H9 (cell line): ENCODE measurements at regions not wholly inside any gene's neighbourhood (a gene's known extent, or its start where the extent isn't known, plus 50 kb on each side); places are given as distances from the start of the nearest gene placed in this dataset.

Experiments used
- DNase-seq: peaks from one replicate; pipeline ENCODE4 v3.0.0-alpha.2; 2017
- H2AFZ ChIP-seq: one replicate; pipeline ENCODE4 v1.6.1; 2013; ENCODE audit warnings: mild to moderate bottlenecking, low read length, control low read depth, moderate library complexity
- H2AK5ac ChIP-seq: 2 replicates; pipeline ENCODE4 v1.6.1; 2013; ENCODE audit warnings: low read length, control low read depth, mixed read lengths; ENCODE audit not compliant: insufficient read length
- H2BK120ac ChIP-seq: one replicate; pipeline ENCODE4 v1.6.1; 2013; ENCODE audit warnings: low read depth, mild to moderate bottlenecking, low read length, control low read depth, inconsistent platforms; ENCODE audit not compliant: poor library complexity, severe bottlenecking
- H2BK12ac ChIP-seq: 2 replicates; pipeline ENCODE4 v1.6.1; 2013; ENCODE audit warnings: low read length, control low read depth, mixed read lengths, low read depth; ENCODE audit not compliant: insufficient read length
- H2BK15ac ChIP-seq: 2 replicates; pipeline ENCODE4 v1.6.1; 2013; ENCODE audit warnings: low read depth, low read length, control low read depth
- H2BK20ac ChIP-seq: one replicate; pipeline ENCODE4 v1.6.1; 2013; ENCODE audit warnings: low read depth, mild to moderate bottlenecking, low read length, control low read depth, inconsistent platforms; ENCODE audit not compliant: poor library complexity, severe bottlenecking
- H2BK5ac ChIP-seq: 2 replicates; pipeline ENCODE4 v1.6.1; 2013; ENCODE audit warnings: low read length, control low read depth, mixed read lengths; ENCODE audit not compliant: insufficient read length
- H3K14ac ChIP-seq: 2 replicates; pipeline ENCODE4 v1.6.1; 2013; ENCODE audit warnings: low read length, control low read depth; ENCODE audit not compliant: insufficient read depth
- H3K18ac ChIP-seq: 2 replicates; pipeline ENCODE4 v1.6.1; 2013; ENCODE audit warnings: low read depth, mild to moderate bottlenecking, mixed read lengths, low read length, control low read depth; ENCODE audit not compliant: insufficient read length
- H3K23ac ChIP-seq: 2 replicates; pipeline ENCODE4 v1.6.1; 2013; ENCODE audit warnings: low read length, control low read depth, mixed read lengths, low read depth; ENCODE audit not compliant: insufficient read length
- H3K23me2 ChIP-seq: 2 replicates; pipeline ENCODE4 v1.6.1; 2013; ENCODE audit warnings: low read depth, mild to moderate bottlenecking, mixed read lengths, low read length, control low read depth; ENCODE audit not compliant: insufficient read length, poor library complexity, severe bottlenecking
- H3K27ac ChIP-seq: 2 replicates; pipeline ENCODE4 v1.5.1; 2013; ENCODE audit warnings: low read length, control low read depth, mixed read lengths, low read depth; ENCODE audit not compliant: insufficient read length
- H3K27me3 ChIP-seq: 2 replicates; pipeline ENCODE4 v1.6.1; 2013; ENCODE audit warnings: low read length, control low read depth, inconsistent platforms; ENCODE audit not compliant: insufficient read depth
- H3K4ac ChIP-seq: 2 replicates; pipeline ENCODE4 v1.6.1; 2013; ENCODE audit warnings: low read depth, mild to moderate bottlenecking, control low read depth, inconsistent platforms, low read length, moderate library complexity
- H3K4me1 ChIP-seq: 2 replicates; pipeline ENCODE4 v1.6.1; 2013; ENCODE audit warnings: low read length, control low read depth, inconsistent platforms; ENCODE audit not compliant: insufficient read depth
- H3K4me2 ChIP-seq: 2 replicates; pipeline ENCODE4 v1.6.1; 2013; ENCODE audit warnings: low read length, control low read depth, mixed read lengths; ENCODE audit not compliant: insufficient read length, insufficient read depth
- H3K56ac ChIP-seq: 2 replicates; pipeline ENCODE4 v1.6.1; 2013; ENCODE audit warnings: low read depth, mild to moderate bottlenecking, mixed read lengths, low read length, control low read depth; ENCODE audit not compliant: insufficient read length
- H3K79me1 ChIP-seq: 2 replicates; pipeline ENCODE4 v1.6.1; 2013; ENCODE audit warnings: low read depth, mild to moderate bottlenecking, moderate library complexity, low read length, control low read depth, inconsistent platforms; ENCODE audit not compliant: insufficient read depth, poor library complexity, severe bottlenecking
- H3K79me2 ChIP-seq: 2 replicates; pipeline ENCODE4 v1.6.1; 2013; ENCODE audit warnings: low read length, control low read depth, inconsistent platforms; ENCODE audit not compliant: insufficient read depth
- H3K9ac ChIP-seq: 2 replicates; pipeline ENCODE4 v1.6.1; 2013; ENCODE audit warnings: low read length, control low read depth, mixed read lengths; ENCODE audit not compliant: insufficient read length; ENCODE audit errors: extremely low read depth
- H3K9me3 ChIP-seq: one replicate; pipeline ENCODE4 v1.6.1; 2013; ENCODE audit warnings: low read depth, low read length, inconsistent platforms; ENCODE audit not compliant: control insufficient read depth
- H3T11ph ChIP-seq: one replicate; pipeline ENCODE4 v1.6.1; 2013; ENCODE audit warnings: mild to moderate bottlenecking, low read length, control low read depth, inconsistent platforms
- H4K20me1 ChIP-seq: one replicate; pipeline ENCODE4 v1.6.1; 2013; ENCODE audit not compliant: control insufficient read depth, insufficient read length, insufficient read depth
- H4K5ac ChIP-seq: 2 replicates; pipeline ENCODE4 v1.6.1; 2013; ENCODE audit warnings: low read depth, mild to moderate bottlenecking, mixed read lengths, low read length, control low read depth; ENCODE audit not compliant: insufficient read length
- H4K8ac ChIP-seq: replicated peaks from 2 replicates; pipeline ENCODE4 v1.6.1; 2013; ENCODE audit warnings: low read length, control low read depth, mixed read lengths, low read depth; ENCODE audit not compliant: insufficient read length
- H4K91ac ChIP-seq: 2 replicates; pipeline ENCODE4 v1.6.1; 2013; ENCODE audit warnings: low read depth, mild to moderate bottlenecking, moderate library complexity, mixed read lengths, low read length, control low read depth; ENCODE audit not compliant: insufficient read length
- H3K27ac Mint-ChIP-seq, 3 experiments: 2 replicates in 2 of 3; 3 replicates in 1 of 3; pipeline ENCODE4 v1.8.0; 2020 to 2021; ENCODE audit warnings: mixed read lengths in 3 of 3, mild to moderate bottlenecking in 1 of 3, moderate library complexity in 1 of 3
- H3K27me3 Mint-ChIP-seq: 2 replicates; pipeline ENCODE4 v1.8.0; 2021; ENCODE audit warnings: low read depth, mild to moderate bottlenecking, moderate library complexity, mixed read lengths
- H3K36me3 Mint-ChIP-seq, 3 experiments: 2 replicates in 2 of 3; 3 replicates in 1 of 3; pipeline ENCODE4 v1.8.0; 2020 to 2021; ENCODE audit warnings: low read depth in 3 of 3, mixed read lengths in 3 of 3; ENCODE audit not compliant: insufficient read depth in 1 of 3
- H3K4me1 Mint-ChIP-seq, 2 experiments: 2 replicates each; pipeline ENCODE4 v1.8.0; 2020; ENCODE audit warnings: mixed read lengths in 2 of 2
- H3K4me3 Mint-ChIP-seq, 2 experiments: 2 replicates in 1 of 2; 3 replicates in 1 of 2; pipeline ENCODE4 v1.8.0; 2020 to 2021; ENCODE audit warnings: mild to moderate bottlenecking in 2 of 2, mixed read lengths in 2 of 2, moderate library complexity in 1 of 2
- H3K9me3 Mint-ChIP-seq, 2 experiments: 2 replicates in 1 of 2; 3 replicates in 1 of 2; pipeline ENCODE4 v1.8.0; 2020; ENCODE audit warnings: mild to moderate bottlenecking in 2 of 2, mixed read lengths in 2 of 2, moderate library complexity in 1 of 2
- WGBS: extraction: QIAGEN DNeasy Blood & Tissue Kit; methylation state at CpG from one replicate; pipeline ENCODE4 v1.1.7; 2013; ENCODE audit warnings: missing lambda C conversion rate, low lambda C conversion rate, mixed read lengths; ENCODE audit not compliant: insufficient read length; ENCODE audit errors: extremely low coverage; 5-methylcytosine and 5-hydroxymethylcytosine counted together
- TF ChIP-seq, protein P1 (sequence below): fragments of 200-600 bp; sonication (generic); conservative IDR thresholded peaks from 3 replicates; pipeline ENCODE4 v1.8.0; 2021; ENCODE audit warnings: antibody characterized with exemption, mild to moderate bottlenecking

DNA sequence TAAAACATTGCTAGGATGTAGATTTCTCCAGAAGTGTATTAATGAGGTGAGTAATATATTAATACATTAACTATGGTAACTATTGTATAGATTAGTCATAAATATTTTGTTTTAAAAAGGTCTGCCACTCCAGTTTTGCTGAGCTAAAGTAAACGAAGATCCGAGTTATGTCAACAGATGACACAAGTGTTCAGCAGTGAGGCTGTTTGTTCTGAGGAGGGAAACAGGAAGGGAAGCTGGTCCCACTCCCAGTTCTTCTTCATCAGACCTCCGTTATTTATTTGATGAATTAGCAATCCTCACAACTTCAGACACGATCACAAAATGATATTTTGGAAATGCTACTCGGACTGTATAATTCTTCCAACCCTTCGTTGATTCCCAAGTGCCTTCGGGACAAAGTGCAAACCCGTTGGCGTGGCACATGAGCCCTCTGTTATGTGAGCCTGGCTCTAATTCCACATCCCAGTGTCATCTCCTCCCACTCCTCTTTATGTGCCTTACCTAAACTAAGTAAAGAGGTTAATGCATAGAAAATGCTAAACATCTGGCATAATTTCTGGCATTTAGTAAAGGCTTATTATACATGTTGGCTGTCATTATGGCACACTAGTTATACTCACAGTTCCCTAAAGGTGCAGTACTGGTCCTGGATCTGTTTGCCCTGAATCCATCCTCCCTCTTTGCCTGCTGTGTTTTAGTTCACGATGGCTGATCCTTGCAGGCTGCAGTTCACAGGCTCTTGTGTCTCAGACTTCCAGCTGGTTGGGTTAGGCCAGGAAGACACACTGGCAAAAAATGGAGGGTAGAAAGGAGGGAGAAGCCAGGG lies 190.6 kb upstream of the LNX1 start:
- Histone ChIP-seq H2BK20ac (no peak overlapping the region), H4K8ac (no peak overlapping the region), H3K27ac (no peak overlapping the region), H3K4me1 (no peaks in the 10 kb centered on the region), H3K18ac (no peak overlapping the region), H4K20me1 (no peaks in the 10 kb centered on the region), H3K9ac (no peak overlapping the region), H2BK15ac (no peak overlapping the region), H4K91ac (no peak overlapping the region), H3K79me1 (no peaks in the 10 kb centered on the region), H3K9me3 (no peaks in the 10 kb centered on the region), H2BK5ac (no peak overlapping the region), H2BK12ac (no peak overlapping the region), H3K4me2 (no peak overlapping the region), H4K5ac (no peak overlapping the region), H3K14ac (no peak overlapping the region), H3K23me2 (no peaks in the 10 kb centered on the region), H3K79me2 (no peaks in the 10 kb centered on the region), H2BK120ac (no peak overlapping the region), H3K27me3 (no peaks in the 10 kb centered on the region), H3K4ac (no peak overlapping the region), H2AFZ (no peak overlapping the region), H3T11ph (no peak overlapping the region), H3K56ac (no peak overlapping the region), H2AK5ac (no peak overlapping the region), H3K23ac (no peak overlapping the region)
- Mint-ChIP-seq H3K27ac (no peak overlapping the region), H3K27me3 (peaks cover 7% of the 10 kb centered on the region), H3K36me3 (no peaks in the 10 kb centered on the region), H3K9me3 (no peaks in the 10 kb centered on the region; a peak in 1 of 5 replicates), H3K4me1 (no peaks in the 10 kb centered on the region), H3K4me3 (no peak overlapping the region)
- TF ChIP-seq, protein P1, sequence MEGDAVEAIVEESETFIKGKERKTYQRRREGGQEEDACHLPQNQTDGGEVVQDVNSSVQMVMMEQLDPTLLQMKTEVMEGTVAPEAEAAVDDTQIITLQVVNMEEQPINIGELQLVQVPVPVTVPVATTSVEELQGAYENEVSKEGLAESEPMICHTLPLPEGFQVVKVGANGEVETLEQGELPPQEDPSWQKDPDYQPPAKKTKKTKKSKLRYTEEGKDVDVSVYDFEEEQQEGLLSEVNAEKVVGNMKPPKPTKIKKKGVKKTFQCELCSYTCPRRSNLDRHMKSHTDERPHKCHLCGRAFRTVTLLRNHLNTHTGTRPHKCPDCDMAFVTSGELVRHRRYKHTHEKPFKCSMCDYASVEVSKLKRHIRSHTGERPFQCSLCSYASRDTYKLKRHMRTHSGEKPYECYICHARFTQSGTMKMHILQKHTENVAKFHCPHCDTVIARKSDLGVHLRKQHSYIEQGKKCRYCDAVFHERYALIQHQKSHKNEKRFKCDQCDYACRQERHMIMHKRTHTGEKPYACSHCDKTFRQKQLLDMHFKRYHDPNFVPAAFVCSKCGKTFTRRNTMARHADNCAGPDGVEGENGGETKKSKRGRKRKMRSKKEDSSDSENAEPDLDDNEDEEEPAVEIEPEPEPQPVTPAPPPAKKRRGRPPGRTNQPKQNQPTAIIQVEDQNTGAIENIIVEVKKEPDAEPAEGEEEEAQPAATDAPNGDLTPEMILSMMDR = no peak
- WGBS = no CpG with 5 or more reads among the region's 10 CpGs
- DNase-seq = no peak
